ENCODE measurements at regions not wholly inside any gene's neighbourhood (a gene's known extent, or its start where the extent isn't known, plus 50 kb on each side); places are given as distances from the start of the nearest gene placed in this dataset.
"Not testable (repeated sequence)": the region's sequence is repeated elsewhere in the genome, so short reads cannot be mapped to it uniquely, and the experiment has no call there.

DNA sequence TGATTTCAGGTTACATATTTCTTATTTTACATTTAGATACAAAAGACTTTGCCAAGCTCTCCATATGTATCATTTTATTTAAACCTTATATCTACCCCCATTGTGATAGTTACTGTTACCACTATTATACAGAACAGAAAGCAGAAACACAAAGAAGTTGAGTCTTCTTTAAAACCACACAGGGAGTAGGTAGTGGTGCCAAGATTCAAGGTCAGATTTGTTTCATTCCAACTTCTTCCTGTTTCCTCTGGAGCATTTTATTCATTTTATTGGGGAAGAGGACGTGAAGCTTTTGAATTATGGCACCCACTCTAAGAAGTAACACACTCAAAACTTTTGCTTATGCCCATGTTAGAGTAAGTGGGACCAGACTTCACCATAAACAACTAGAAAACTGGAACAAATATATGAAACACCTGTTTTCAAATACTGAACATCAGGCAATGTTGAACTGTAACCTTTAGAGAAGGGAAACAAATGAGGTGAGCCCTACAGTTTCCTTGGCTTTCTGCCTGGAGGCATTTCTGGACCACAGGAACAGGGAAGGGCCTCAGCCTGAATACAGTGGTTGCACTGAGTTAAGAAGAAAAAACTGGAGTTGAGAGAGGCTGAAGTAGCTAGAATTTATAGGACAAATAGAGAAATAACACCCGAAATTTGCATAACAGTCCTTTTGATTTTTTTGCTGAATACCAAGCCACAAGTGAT, 160.4 kb upstream of the SSTR1 start:
- H3K36me3 Mint-ChIP-seq (ENCODE audit: low read depth): no peaks in the 10 kb centered on the region
- DNase-seq (ENCODE audit: low spot score): no peak
- H3K9me3 Mint-ChIP-seq: no peaks in the 10 kb centered on the region
- H3K4me3 Mint-ChIP-seq (ENCODE audit: low read depth): no peak overlapping the region
- intact Hi-C loops (cut with micrococcal nuclease): no loop called here
- H3K27ac Mint-ChIP-seq: no peak overlapping the region
- no peaks in the 10 kb centered on the region for H3K4me1 Mint-ChIP-seq (ENCODE audit: low read depth)
- H3K27me3 Mint-ChIP-seq (ENCODE audit: low read depth): peaks cover 5% of the 10 kb centered on the region

DNA sequence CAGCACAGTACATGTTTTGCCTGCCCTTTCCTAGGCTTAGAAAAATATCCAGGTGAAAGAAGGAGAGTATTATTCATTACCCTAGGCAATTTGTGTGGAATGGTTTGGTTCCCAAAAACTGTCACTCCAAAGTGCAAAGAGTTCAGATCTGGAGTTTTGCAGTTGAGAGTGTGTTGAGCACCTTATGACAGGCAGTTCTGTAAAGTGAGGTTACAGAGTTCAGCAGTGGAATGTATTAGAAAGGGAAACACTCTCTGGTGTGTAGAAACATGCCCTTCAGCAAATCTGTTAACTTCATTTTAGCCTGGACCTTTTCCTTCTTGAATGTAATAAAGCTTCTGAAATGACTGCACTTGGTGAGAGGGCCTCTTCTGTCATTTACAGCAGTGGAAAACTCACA, 154.0 kb upstream of the SSTR1 start:
- H3K9me3 Mint-ChIP-seq: no peaks in the 10 kb centered on the region
- intact Hi-C loops (cut with micrococcal nuclease): no loop called here
- H3K27me3 Mint-ChIP-seq (ENCODE audit: low read depth): peaks cover 5% of the 10 kb centered on the region
- H3K4me3 Mint-ChIP-seq (ENCODE audit: low read depth): no peak overlapping the region
- no peaks in the 10 kb centered on the region for H3K36me3 Mint-ChIP-seq (ENCODE audit: low read depth)
- DNase-seq (ENCODE audit: low spot score): no peak
- H3K4me1 Mint-ChIP-seq (ENCODE audit: low read depth): no peaks in the 10 kb centered on the region
- no peak overlapping the region for H3K27ac Mint-ChIP-seq

DNA sequence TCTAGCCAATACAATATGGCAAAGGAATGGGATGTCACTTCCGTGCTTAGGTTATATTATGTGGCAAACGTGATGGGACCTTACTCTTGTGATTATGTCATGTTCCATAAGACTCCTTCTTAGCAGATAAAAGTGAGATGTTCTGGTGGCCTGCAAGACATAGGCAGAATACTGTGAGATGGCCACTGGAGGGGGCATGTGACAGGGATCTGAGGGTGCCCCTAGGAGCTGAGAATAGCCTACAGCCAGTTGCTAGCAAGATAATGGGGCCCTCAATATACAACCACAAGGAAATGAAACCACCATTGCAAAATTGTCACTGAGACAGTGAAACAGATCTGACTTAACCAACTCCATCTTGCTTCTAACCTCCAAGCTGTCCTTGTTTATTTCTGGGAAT, 151.4 kb upstream of the SSTR1 start:
- intact Hi-C loops (cut with micrococcal nuclease): no loop called here
- no peaks in the 10 kb centered on the region for H3K27me3 Mint-ChIP-seq (ENCODE audit: low read depth)
- H3K9me3 Mint-ChIP-seq: peaks cover 4% of the 10 kb centered on the region
- no peak for DNase-seq (ENCODE audit: low spot score)
- no peak overlapping the region for H3K27ac Mint-ChIP-seq
- H3K4me1 Mint-ChIP-seq (ENCODE audit: low read depth): no peaks in the 10 kb centered on the region
- H3K36me3 Mint-ChIP-seq (ENCODE audit: low read depth): no peaks in the 10 kb centered on the region
- H3K4me3 Mint-ChIP-seq (ENCODE audit: low read depth): no peak overlapping the region

DNA sequence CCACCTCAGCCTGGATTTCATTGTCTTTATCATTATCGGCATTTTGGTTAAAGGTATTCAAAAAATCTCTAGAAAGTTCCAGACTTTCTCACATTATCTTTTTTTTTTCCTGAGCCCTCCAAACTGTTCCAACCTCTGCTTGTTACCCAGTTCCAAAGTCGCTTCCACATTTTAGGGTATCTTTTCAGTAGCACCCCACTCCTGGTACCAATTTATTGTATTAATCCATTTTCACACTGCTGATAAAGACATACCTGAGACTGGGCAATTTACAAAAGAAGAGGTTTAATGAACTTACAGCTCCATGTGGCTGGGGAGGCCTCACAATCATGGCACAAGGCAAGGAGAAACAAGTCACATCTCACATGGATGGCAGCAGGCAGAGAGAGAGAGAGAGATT, 145.5 kb upstream of the SSTR1 start:
- intact Hi-C loops (cut with micrococcal nuclease); H3K27ac Mint-ChIP-seq; H3K36me3 Mint-ChIP-seq (ENCODE audit: low read depth); H3K27me3 Mint-ChIP-seq (ENCODE audit: low read depth); DNase-seq (ENCODE audit: low spot score); H3K4me3 Mint-ChIP-seq (ENCODE audit: low read depth): not testable (repeated sequence)
- Mint-ChIP-seq H3K9me3 (peaks cover 13% of the 10 kb centered on the region), H3K4me1 (ENCODE audit: low read depth) (peaks cover 13% of the 10 kb centered on the region)

DNA sequence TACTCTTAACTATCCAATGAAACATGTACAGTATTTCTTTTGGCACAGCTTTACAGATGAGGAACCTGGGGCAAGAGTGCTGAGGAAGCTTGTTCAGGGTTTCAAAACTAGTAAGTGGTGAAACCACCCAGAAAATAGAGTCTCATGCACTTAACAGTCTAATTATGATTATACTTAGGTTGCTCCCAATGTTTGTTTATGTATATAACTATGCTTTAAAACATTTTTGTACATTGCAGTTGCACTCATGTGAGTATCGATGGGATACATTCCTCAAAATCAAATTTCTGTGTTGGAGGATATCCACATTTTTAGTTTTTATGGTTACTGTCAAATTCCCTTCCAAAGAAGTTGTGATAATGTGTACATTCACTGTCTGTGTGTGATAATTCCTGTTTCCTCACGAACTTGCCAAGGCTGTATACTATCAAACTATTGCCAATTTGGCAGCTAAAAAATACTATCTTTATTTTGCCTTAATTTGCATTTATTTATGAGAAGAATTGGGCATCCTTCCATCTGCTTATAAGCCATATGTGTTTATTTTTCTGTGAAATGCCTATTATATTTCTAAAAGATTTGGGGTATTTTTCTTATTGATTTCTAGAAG, 143.9 kb upstream of the SSTR1 start:
- Mint-ChIP-seq H3K4me1 (ENCODE audit: low read depth) (peaks cover 13% of the 10 kb centered on the region), H3K4me3 (ENCODE audit: low read depth) (no peak overlapping the region), H3K27ac (no peak overlapping the region), H3K36me3 (ENCODE audit: low read depth) (peaks cover 5% of the 10 kb centered on the region), H3K27me3 (ENCODE audit: low read depth) (no peaks in the 10 kb centered on the region), H3K9me3 (peaks cover 13% of the 10 kb centered on the region)
- no peak for DNase-seq (ENCODE audit: low spot score)
- intact Hi-C loops (cut with micrococcal nuclease): no loop called here

DNA sequence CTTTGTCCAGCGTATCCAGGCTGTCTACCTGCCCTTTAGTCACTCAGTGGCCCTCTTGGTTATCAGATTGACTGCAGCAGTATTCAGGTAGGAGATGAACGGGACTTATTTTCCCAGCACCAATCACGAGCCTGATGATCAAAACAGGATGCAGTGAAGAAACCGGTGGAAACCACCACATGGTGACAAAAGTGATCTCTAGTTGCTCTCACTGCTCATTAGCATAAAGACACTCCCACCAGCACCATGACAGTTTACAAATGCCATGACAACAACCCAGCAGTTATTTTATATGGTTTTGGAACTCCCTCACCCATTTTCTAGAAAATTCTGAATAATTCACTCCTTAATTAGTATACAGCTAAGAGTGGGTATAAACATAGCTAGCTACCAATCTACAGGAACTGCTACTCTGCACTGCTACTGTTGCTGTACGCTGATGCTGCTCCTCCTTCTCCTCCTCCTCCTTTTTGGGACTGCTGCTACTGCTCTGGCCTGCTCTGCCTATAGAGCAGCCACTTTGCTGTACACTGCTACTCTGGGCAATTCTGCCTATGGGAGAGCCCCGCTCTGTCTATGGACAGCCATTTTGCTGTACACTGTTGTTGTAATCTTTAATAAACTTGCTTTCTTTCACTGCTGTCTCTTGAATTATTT, 142.5 kb upstream of the SSTR1 start:
- DNase-seq (ENCODE audit: low spot score): peak; percentile 58
- peaks cover 9% of the 10 kb centered on the region for H3K9me3 Mint-ChIP-seq
- peak overlapping the region; percentile 60 for H3K4me3 Mint-ChIP-seq (ENCODE audit: low read depth)
- peak overlapping the region; percentile 77 for H3K27ac Mint-ChIP-seq
- peaks cover 5% of the 10 kb centered on the region for H3K36me3 Mint-ChIP-seq (ENCODE audit: low read depth)
- H3K4me1 Mint-ChIP-seq (ENCODE audit: low read depth): peaks cover 13% of the 10 kb centered on the region
- H3K27me3 Mint-ChIP-seq (ENCODE audit: low read depth): peaks cover 4% of the 10 kb centered on the region
- intact Hi-C loops (cut with micrococcal nuclease): no loop called here

DNA sequence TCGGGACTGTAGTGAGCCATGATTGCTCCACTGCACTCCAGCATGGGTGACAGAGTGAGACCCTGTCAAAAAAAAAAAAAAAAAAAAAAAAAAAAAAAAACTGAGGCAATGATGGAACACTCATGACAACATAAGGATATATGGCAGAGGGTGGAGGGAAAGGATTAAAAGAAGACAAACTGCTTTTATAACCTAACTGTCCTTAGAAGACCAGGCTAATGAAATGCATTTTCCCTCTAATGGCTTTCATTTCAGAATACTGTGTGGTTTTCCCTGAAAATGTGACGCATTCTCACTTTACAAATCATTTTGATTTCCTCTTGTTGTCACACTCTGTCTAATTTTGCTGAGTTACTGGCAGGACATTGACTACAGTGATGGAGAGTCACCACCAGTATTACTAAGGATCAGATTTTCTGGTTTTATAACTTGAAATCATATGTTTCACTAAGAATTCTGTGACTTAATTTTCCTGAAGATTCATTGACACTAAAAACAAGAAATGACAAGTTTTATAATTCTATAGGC, 137.6 kb upstream of the SSTR1 start:
- DNase-seq (ENCODE audit: low spot score): no peak
- peaks cover 4% of the 10 kb centered on the region for H3K27me3 Mint-ChIP-seq (ENCODE audit: low read depth)
- H3K36me3 Mint-ChIP-seq (ENCODE audit: low read depth): no peaks in the 10 kb centered on the region
- intact Hi-C loops (cut with micrococcal nuclease): no loop called here
- H3K9me3 Mint-ChIP-seq: peaks cover 3% of the 10 kb centered on the region
- H3K27ac Mint-ChIP-seq: no peak overlapping the region
- H3K4me1 Mint-ChIP-seq (ENCODE audit: low read depth): peaks cover 27% of the 10 kb centered on the region
- H3K4me3 Mint-ChIP-seq (ENCODE audit: low read depth): no peak overlapping the region

DNA sequence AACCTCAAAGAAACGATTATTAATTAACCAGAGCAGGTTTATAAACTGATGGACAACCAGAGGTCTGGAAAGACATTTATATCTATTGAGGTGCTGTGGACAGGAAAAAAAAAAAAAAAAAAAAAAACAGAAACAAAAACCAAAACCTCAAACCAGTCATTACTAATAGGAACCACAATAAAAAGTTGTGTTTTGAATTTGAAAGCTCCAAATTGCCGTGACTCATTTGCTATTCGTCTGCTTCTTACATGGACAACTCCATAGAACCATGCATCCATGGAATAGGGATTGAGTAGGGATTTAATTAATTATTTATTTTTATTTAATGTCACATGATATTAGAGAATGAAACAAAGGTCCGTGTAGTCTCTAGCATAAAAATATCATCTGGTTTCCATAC, 134.1 kb upstream of the SSTR1 start:
- Mint-ChIP-seq H3K4me3 (ENCODE audit: low read depth) (no peak overlapping the region), H3K27ac (no peak overlapping the region), H3K36me3 (ENCODE audit: low read depth) (no peaks in the 10 kb centered on the region), H3K9me3 (peaks cover 8% of the 10 kb centered on the region), H3K27me3 (ENCODE audit: low read depth) (peaks cover 4% of the 10 kb centered on the region), H3K4me1 (ENCODE audit: low read depth) (peaks cover 32% of the 10 kb centered on the region)
- intact Hi-C loops (cut with micrococcal nuclease): loop anchor here (1.0 kb wide), 1 partner anchor 34 kb away; no protein-coding TSS in a partner anchor
- DNase-seq (ENCODE audit: low spot score): no peak

DNA sequence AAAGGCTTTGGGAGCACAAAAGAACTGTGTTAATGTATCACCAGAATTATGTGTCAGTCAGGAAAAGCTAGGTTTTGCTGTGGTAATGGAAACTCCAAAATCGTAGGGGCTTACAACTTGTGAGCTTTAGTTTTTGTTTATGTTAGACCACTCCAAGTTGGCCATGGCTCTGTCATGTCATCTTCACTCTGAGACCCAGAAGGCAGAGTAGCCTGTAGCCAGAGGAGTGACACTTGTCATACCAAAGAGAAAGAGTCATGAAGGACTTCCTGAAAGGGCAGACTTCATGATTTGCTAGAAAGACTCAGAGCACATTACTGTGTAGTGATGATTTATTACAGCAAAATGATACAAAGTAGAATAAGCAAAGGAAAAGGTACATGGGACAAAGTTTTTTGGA, 133.6 kb upstream of the SSTR1 start:
- peaks cover 8% of the 10 kb centered on the region for H3K9me3 Mint-ChIP-seq
- no peak overlapping the region for H3K4me3 Mint-ChIP-seq (ENCODE audit: low read depth)
- H3K27ac Mint-ChIP-seq: no peak overlapping the region
- peaks cover 4% of the 10 kb centered on the region for H3K27me3 Mint-ChIP-seq (ENCODE audit: low read depth)
- peaks cover 34% of the 10 kb centered on the region for H3K4me1 Mint-ChIP-seq (ENCODE audit: low read depth)
- H3K36me3 Mint-ChIP-seq (ENCODE audit: low read depth): no peaks in the 10 kb centered on the region
- intact Hi-C loops (cut with micrococcal nuclease): loop anchor here (1.0 kb wide), 1 partner anchor 33 kb away; no protein-coding TSS in a partner anchor
- no peak for DNase-seq (ENCODE audit: low spot score)

DNA sequence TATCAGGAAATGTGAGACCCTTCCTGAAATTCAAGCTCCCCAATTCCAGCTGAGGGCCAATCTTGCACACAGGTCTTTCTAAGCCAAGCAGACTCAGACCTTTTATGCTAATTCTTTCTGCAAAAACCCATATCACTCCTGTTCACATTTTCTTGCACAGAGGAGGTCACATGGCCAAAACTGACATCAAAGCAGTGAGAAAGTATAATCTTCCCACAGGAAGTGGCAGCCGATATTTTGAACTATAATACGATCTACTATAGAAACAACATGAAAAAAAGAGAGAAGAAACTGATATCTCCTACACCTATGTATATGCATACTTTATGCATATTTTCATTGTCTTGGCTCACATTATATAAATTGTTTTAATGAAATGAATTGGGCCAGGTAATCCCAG, 132.9 kb upstream of the SSTR1 start:
- H3K36me3 Mint-ChIP-seq (ENCODE audit: low read depth): no peaks in the 10 kb centered on the region
- no peak overlapping the region for H3K27ac Mint-ChIP-seq
- peaks cover 8% of the 10 kb centered on the region for H3K9me3 Mint-ChIP-seq
- intact Hi-C loops (cut with micrococcal nuclease): loop anchor here (1.0 kb wide), 1 partner anchor 33 kb away; no protein-coding TSS in a partner anchor
- H3K4me3 Mint-ChIP-seq (ENCODE audit: low read depth): no peak overlapping the region
- H3K27me3 Mint-ChIP-seq (ENCODE audit: low read depth): no peaks in the 10 kb centered on the region
- no peak for DNase-seq (ENCODE audit: low spot score)
- H3K4me1 Mint-ChIP-seq (ENCODE audit: low read depth): peaks cover 36% of the 10 kb centered on the region

DNA sequence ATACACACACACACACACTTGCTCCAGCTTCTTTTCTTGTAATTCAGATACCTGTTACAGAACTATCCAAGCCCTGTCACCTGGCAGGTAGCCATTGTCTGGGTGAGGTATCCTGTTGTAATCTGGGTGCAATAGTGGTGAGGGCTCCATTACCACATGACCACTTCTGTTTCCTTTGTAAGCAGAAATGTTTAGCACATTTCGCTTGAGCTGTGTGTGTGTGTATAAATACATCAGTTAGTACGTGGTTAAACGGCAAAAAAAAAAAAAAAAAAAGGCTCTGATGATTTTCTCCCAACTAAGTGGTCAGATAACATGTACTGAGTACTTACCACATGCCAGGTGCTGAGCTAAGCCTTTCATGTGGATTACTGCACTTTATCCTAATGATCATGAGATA, 129.3 kb upstream of the SSTR1 start:
- Mint-ChIP-seq H3K4me3 (ENCODE audit: low read depth) (no peak overlapping the region), H3K27ac (no peak overlapping the region), H3K9me3 (peaks cover 8% of the 10 kb centered on the region), H3K36me3 (ENCODE audit: low read depth) (no peaks in the 10 kb centered on the region), H3K4me1 (ENCODE audit: low read depth) (peaks cover 33% of the 10 kb centered on the region), H3K27me3 (ENCODE audit: low read depth) (no peaks in the 10 kb centered on the region)
- DNase-seq (ENCODE audit: low spot score): peak; percentile 18
- intact Hi-C loops (cut with micrococcal nuclease): no loop called here

DNA sequence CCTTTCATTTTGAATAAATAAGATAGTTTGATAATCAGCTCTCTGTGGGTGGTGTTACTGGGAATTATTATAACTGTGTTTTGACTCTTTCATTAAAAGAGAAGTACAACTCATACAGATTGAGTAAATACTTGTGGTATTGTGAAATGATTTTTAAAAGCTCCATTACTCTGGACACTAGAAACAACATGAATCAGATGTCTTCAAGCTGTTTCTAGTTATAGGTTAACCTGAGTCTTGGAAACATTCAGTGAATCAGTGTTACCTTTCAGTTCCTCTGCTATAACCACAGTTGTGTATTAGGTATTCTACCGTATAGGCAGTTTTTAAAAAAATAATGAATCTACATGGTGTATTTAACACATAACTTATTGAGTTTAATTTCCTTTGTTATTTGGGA, 128.4 kb upstream of the SSTR1 start:
- no peak for DNase-seq (ENCODE audit: low spot score)
- H3K36me3 Mint-ChIP-seq (ENCODE audit: low read depth): no peaks in the 10 kb centered on the region
- peaks cover 8% of the 10 kb centered on the region for H3K9me3 Mint-ChIP-seq
- H3K4me3 Mint-ChIP-seq (ENCODE audit: low read depth): no peak overlapping the region
- intact Hi-C loops (cut with micrococcal nuclease): no loop called here
- H3K27ac Mint-ChIP-seq: no peak overlapping the region
- H3K4me1 Mint-ChIP-seq (ENCODE audit: low read depth): peaks cover 29% of the 10 kb centered on the region
- H3K27me3 Mint-ChIP-seq (ENCODE audit: low read depth): no peaks in the 10 kb centered on the region

DNA sequence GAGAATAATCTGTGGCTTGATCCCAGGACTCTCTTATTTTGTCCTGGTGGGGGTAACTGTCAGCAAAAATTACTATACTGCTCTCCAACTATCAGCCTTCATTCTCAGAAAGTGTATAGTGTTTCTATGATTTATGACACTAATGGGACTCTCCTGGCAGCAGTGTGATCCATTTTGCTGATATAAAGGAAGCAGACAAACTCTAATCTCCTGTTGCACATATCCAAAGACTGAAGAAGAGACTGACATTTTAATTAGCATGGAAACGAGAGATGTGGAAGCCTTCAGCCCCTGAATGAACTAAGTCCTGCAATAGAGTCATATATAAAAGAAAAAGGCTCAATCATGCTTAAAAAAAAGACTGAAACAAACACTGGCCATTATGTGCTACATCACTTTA, 127.8 kb upstream of the SSTR1 start:
- Mint-ChIP-seq H3K27ac (no peak overlapping the region), H3K9me3 (peaks cover 8% of the 10 kb centered on the region)
- intact Hi-C loops (cut with micrococcal nuclease): no loop called here

More for the DNA sequence above, 127.8 kb upstream of the SSTR1 start:
- Mint-ChIP-seq H3K4me1 (ENCODE audit: low read depth) (peaks cover 22% of the 10 kb centered on the region), H3K36me3 (ENCODE audit: low read depth) (no peaks in the 10 kb centered on the region), H3K27me3 (ENCODE audit: low read depth) (no peaks in the 10 kb centered on the region), H3K4me3 (ENCODE audit: low read depth) (no peak overlapping the region)
- no peak for DNase-seq (ENCODE audit: low spot score)
